Activated naive CD4-positive, alpha-beta T cell treated with anti-CD3 and anti-CD28 coated beads, Interleukin-2, amount 10 ng/mL, durations not matched to agents 7 days and 5 days (primary cell): ENCODE measurements at regions not wholly inside any gene's neighbourhood (a gene's known extent, or its start where the extent isn't known, plus 50 kb on each side); places are given as distances from the start of the nearest gene placed in this dataset.

ENCODE experiments used
- CTCF ChIA-PET: fragments of 350-600 bp; sonication (Branson Sonifier 250); formaldehyde crosslinking; loops from one replicate; lab custom pipeline; 2021; ENCODE audit warnings: antibody characterized with exemption; lab: Charles Lee
- DNase-seq: peaks from one replicate; pipeline ENCODE4 v3.0.0-alpha.2; 2020
- H3K27ac Mint-ChIP-seq: one replicate; pipeline ENCODE4 v1.8.0; 2021; ENCODE audit warnings: mild to moderate bottlenecking, moderate library complexity, mixed read lengths
- H3K27me3 Mint-ChIP-seq: one replicate; pipeline ENCODE4 v1.8.0; 2021; ENCODE audit warnings: mild to moderate bottlenecking, mixed read lengths
- H3K36me3 Mint-ChIP-seq: one replicate; pipeline ENCODE4 v1.8.0; 2021; ENCODE audit warnings: mixed read lengths
- H3K4me1 Mint-ChIP-seq: one replicate; pipeline ENCODE4 v1.8.0; 2021; ENCODE audit warnings: mixed read lengths
- H3K4me3 Mint-ChIP-seq: one replicate; pipeline ENCODE4 v1.8.0; 2021; ENCODE audit warnings: mild to moderate bottlenecking, moderate library complexity, mixed read lengths
- H3K9me3 Mint-ChIP-seq: one replicate; pipeline ENCODE4 v1.8.0; 2021; ENCODE audit warnings: mixed read lengths

GRCh38 chr18:25456334-25457010 is 104.5 kb upstream of the ZNF521 start:
- CTCF ChIA-PET = no interaction called here
- no peak overlapping the region for H3K4me3 Mint-ChIP-seq
- H3K36me3 Mint-ChIP-seq = no peaks in the 10 kb centered on the region
- H3K27me3 Mint-ChIP-seq = no peaks in the 10 kb centered on the region
- no peak for DNase-seq
- no peaks in the 10 kb centered on the region for H3K9me3 Mint-ChIP-seq
- H3K4me1 Mint-ChIP-seq = no peaks in the 10 kb centered on the region
- no peak overlapping the region for H3K27ac Mint-ChIP-seq

GRCh38 chr18:25455646-25456045 is 103.7 kb upstream of the ZNF521 start:
- Mint-ChIP-seq H3K27ac (no peak overlapping the region), H3K4me1 (no peaks in the 10 kb centered on the region), H3K9me3 (no peaks in the 10 kb centered on the region), H3K36me3 (no peaks in the 10 kb centered on the region), H3K4me3 (no peak overlapping the region), H3K27me3 (no peaks in the 10 kb centered on the region)
- DNase-seq = no peak
- CTCF ChIA-PET = no interaction called here

- no peaks in the 10 kb centered on the region for H3K9me3 Mint-ChIP-seq
- H3K4me3 Mint-ChIP-seq = no peak overlapping the region
- CTCF ChIA-PET = no interaction called here
- DNase-seq = no peak
- no peak overlapping the region for H3K27ac Mint-ChIP-seq
- no peaks in the 10 kb centered on the region for H3K4me1 Mint-ChIP-seq
- H3K27me3 Mint-ChIP-seq = no peaks in the 10 kb centered on the region
- H3K36me3 Mint-ChIP-seq = no peaks in the 10 kb centered on the region
Observed at GRCh38 chr18:25455159-25455558, 103.2 kb upstream of the ZNF521 start.

GRCh38 chr18:25454730-25455129 is 102.8 kb upstream of the ZNF521 start:
- no peaks in the 10 kb centered on the region for H3K36me3 Mint-ChIP-seq
- no peaks in the 10 kb centered on the region for H3K4me1 Mint-ChIP-seq
- H3K9me3 Mint-ChIP-seq = no peaks in the 10 kb centered on the region
- CTCF ChIA-PET = no interaction called here
- H3K4me3 Mint-ChIP-seq = no peak overlapping the region
- H3K27me3 Mint-ChIP-seq = no peaks in the 10 kb centered on the region
- DNase-seq = no peak
- no peak overlapping the region for H3K27ac Mint-ChIP-seq

DNA sequence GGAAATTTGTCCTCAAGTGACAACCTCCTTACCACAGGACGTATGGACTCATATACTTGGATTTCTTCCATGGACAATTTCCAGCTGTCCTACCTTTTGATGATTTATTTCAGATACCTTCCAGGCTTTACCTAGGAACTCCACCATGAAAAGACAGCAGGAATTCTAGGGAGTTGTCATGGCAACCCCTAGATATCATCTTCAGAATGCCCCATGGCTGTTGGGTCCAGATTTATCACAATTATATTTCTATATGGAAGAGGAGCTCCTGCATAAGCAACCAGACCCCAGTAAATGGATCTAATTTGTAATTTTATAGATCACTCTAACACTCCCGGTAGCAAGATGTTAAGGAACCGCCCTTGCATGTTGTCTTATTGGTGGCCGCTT is 102.3 kb upstream of the ZNF521 start:
- no peak for DNase-seq
- Mint-ChIP-seq H3K27ac (no peak overlapping the region), H3K9me3 (no peaks in the 10 kb centered on the region), H3K36me3 (no peaks in the 10 kb centered on the region), H3K4me1 (no peaks in the 10 kb centered on the region), H3K27me3 (no peaks in the 10 kb centered on the region), H3K4me3 (no peak overlapping the region)
- CTCF ChIA-PET = no interaction called here

- no peak for DNase-seq
- Mint-ChIP-seq H3K36me3 (no peaks in the 10 kb centered on the region), H3K27me3 (no peaks in the 10 kb centered on the region), H3K4me1 (no peaks in the 10 kb centered on the region), H3K9me3 (no peaks in the 10 kb centered on the region), H3K27ac (no peak overlapping the region), H3K4me3 (no peak overlapping the region)
- CTCF ChIA-PET = no interaction called here
Observed at GRCh38 chr18:25453556-25454269, 101.7 kb upstream of the ZNF521 start.

GRCh38 chr18:25451077-25451658 is 99.2 kb upstream of the ZNF521 start:
- no peaks in the 10 kb centered on the region for H3K4me1 Mint-ChIP-seq
- H3K27ac Mint-ChIP-seq = no peak overlapping the region
- CTCF ChIA-PET = no interaction called here
- no peak overlapping the region for H3K4me3 Mint-ChIP-seq
- H3K36me3 Mint-ChIP-seq = no peaks in the 10 kb centered on the region
- DNase-seq = no peak
- no peaks in the 10 kb centered on the region for H3K9me3 Mint-ChIP-seq
- no peaks in the 10 kb centered on the region for H3K27me3 Mint-ChIP-seq

- no peaks in the 10 kb centered on the region for H3K36me3 Mint-ChIP-seq
- no peaks in the 10 kb centered on the region for H3K27me3 Mint-ChIP-seq
- no peak overlapping the region for H3K4me3 Mint-ChIP-seq
- no peak for DNase-seq
- CTCF ChIA-PET = no interaction called here
- H3K9me3 Mint-ChIP-seq = no peaks in the 10 kb centered on the region
- H3K4me1 Mint-ChIP-seq = no peaks in the 10 kb centered on the region
- H3K27ac Mint-ChIP-seq = no peak overlapping the region
Observed at GRCh38 chr18:25449046-25449445, 97.1 kb upstream of the ZNF521 start.

DNA sequence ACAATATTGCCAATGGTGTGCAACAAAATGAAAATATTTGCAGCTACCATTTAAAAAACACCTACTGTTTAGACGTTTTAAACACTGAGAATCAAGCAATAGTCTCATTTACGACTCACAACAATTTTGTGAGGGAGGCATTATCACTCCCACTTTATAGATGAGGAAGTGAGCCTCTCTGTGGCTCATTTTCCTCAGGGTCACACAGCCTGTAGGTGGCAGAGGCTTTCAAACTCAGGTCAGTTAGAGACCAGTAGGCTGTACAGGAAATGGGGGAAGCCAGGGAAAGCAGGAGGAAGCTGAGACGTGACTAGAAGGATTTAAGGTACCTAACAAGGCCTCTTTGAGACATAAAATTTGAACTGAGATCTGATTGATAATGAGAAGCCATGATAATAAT is 95.0 kb upstream of the ZNF521 start:
- DNase-seq = no peak
- H3K4me1 Mint-ChIP-seq = no peaks in the 10 kb centered on the region
- H3K27me3 Mint-ChIP-seq = no peaks in the 10 kb centered on the region
- H3K36me3 Mint-ChIP-seq = no peaks in the 10 kb centered on the region
- H3K4me3 Mint-ChIP-seq = no peak overlapping the region
- H3K9me3 Mint-ChIP-seq = no peaks in the 10 kb centered on the region
- H3K27ac Mint-ChIP-seq = no peak overlapping the region
- CTCF ChIA-PET = no interaction called here

DNA sequence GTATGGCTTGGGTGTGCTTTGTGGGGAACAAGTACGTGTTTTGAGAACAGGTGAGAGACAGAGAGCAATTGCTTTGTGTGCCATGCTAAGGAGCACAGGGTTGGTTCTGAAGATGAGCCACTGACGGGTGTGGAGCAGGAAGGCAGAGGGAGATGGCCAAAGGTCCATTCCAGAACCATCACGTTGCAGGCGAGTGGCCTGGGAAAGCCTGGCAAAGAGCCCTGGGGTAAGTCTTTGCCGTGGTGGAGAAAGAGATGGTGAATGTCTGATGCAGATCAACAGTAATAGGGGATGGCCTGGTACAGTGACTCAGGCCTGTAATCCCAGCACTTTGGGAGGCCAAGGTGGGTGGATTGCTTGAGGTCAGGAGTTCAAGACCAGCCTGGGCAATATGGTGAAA is 93.5 kb upstream of the ZNF521 start:
- Mint-ChIP-seq H3K4me1 (no peaks in the 10 kb centered on the region), H3K36me3 (no peaks in the 10 kb centered on the region), H3K4me3 (no peak overlapping the region), H3K9me3 (no peaks in the 10 kb centered on the region), H3K27me3 (no peaks in the 10 kb centered on the region), H3K27ac (no peak overlapping the region)
- DNase-seq = no peak
- CTCF ChIA-PET = no interaction called here

GRCh38 chr18:25443776-25444175 is 91.8 kb upstream of the ZNF521 start:
- H3K27ac Mint-ChIP-seq = no peak overlapping the region
- H3K9me3 Mint-ChIP-seq = no peaks in the 10 kb centered on the region
- CTCF ChIA-PET = no interaction called here
- no peaks in the 10 kb centered on the region for H3K27me3 Mint-ChIP-seq
- H3K4me1 Mint-ChIP-seq = no peaks in the 10 kb centered on the region
- no peak overlapping the region for H3K4me3 Mint-ChIP-seq
- DNase-seq = no peak
- no peaks in the 10 kb centered on the region for H3K36me3 Mint-ChIP-seq

DNA sequence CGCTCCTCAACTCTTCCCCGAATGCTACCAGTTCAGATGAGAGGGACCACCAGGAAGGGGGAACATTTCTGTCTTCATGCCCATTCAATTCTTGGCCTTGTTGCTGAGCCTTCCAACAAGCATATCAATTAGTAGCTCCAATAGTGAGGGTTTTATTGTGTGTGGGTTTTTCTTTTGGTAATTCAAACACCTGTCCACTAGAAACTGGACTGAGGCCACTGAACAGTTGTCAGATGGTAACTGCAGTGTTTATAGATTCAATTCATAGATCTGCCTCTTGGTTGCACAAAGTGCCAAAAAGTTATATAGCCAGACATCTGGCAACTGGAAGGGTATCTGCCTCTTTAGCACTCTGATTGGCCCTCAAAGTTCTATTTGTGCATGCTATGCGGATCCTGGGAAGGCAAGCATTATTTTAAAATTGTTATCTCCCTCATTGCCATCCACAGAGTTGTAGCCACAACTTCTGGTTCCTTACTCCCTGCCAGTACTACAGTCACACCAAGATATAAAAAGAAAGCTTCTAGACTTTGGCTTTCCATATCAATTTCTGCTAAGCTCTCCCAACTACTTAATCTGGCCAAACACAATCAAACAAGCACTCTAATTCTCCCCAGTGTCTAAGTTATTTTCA is 83.3 kb upstream of the ZNF521 start:
- no peaks in the 10 kb centered on the region for H3K9me3 Mint-ChIP-seq
- no peak overlapping the region for H3K27ac Mint-ChIP-seq
- no peaks in the 10 kb centered on the region for H3K36me3 Mint-ChIP-seq
- H3K4me3 Mint-ChIP-seq = no peak overlapping the region
- no peaks in the 10 kb centered on the region for H3K4me1 Mint-ChIP-seq
- no peaks in the 10 kb centered on the region for H3K27me3 Mint-ChIP-seq
- no peak for DNase-seq
- CTCF ChIA-PET = no interaction called here

DNA sequence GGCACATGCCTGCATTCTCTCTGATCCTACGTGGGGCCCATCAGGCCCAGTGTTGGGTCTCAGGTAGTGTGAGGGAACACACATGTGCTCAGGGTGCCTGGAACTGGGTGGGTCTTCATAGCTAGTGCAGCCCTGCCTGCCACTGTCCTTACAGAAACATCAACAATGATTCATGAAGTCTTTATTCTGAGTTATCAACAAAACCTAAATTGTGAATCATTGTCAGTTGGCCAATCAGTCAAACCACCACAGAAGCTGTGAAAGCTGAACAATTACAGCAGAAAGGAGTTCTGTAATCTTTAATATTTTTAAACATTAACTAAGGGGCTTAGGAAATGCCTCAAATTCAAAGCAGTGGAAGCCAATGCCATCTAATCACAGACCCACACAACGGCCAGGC is 82.8 kb upstream of the ZNF521 start:
- CTCF ChIA-PET = no interaction called here
- H3K4me1 Mint-ChIP-seq = no peaks in the 10 kb centered on the region
- H3K27ac Mint-ChIP-seq = no peak overlapping the region
- H3K9me3 Mint-ChIP-seq = no peaks in the 10 kb centered on the region
- no peaks in the 10 kb centered on the region for H3K36me3 Mint-ChIP-seq
- no peak for DNase-seq
- H3K27me3 Mint-ChIP-seq = no peaks in the 10 kb centered on the region
- H3K4me3 Mint-ChIP-seq = no peak overlapping the region

GRCh38 chr18:25433590-25433989 is 81.6 kb upstream of the ZNF521 start:
- H3K4me1 Mint-ChIP-seq = no peaks in the 10 kb centered on the region
- CTCF ChIA-PET = no interaction called here
- no peaks in the 10 kb centered on the region for H3K36me3 Mint-ChIP-seq

DNA sequence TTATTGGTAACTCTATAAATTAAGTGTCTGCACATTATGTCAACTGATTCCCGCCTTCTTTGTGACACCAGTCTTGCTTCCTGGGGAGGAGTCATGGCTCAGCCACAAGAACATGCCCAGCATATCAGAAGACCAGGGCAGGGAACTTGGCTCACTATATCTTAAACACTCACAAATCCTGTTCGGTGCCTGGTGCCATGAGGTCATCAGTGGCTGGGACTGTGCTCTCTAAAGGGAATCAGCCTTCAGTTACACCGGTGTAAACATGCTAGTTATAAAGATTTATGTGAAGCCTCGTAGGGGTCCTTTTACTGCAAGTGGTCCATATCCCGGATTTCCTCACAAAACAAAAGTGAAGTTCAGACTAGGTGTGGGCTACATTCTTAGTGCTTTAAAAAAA is 73.1 kb upstream of the ZNF521 start:
- no peak for DNase-seq
- H3K27me3 Mint-ChIP-seq = no peaks in the 10 kb centered on the region
- H3K27ac Mint-ChIP-seq = no peak overlapping the region
- no peaks in the 10 kb centered on the region for H3K4me1 Mint-ChIP-seq
- H3K9me3 Mint-ChIP-seq = no peaks in the 10 kb centered on the region
- CTCF ChIA-PET = no interaction called here
- H3K36me3 Mint-ChIP-seq = no peaks in the 10 kb centered on the region
- no peak overlapping the region for H3K4me3 Mint-ChIP-seq

More at GRCh38 chr18:25433590-25433989, 81.6 kb upstream of the ZNF521 start:
- H3K9me3 Mint-ChIP-seq = no peaks in the 10 kb centered on the region
- H3K27ac Mint-ChIP-seq = no peak overlapping the region
- no peak overlapping the region for H3K4me3 Mint-ChIP-seq
- no peak for DNase-seq
- no peaks in the 10 kb centered on the region for H3K27me3 Mint-ChIP-seq
